ENCODE measurements at regions not wholly inside any gene's neighbourhood (a gene's known extent, or its start where the extent isn't known, plus 50 kb on each side); places are given as distances from the start of the nearest gene placed in this dataset.

GRCh38 chr5:141788296-141788970 lies 89.8 kb downstream of the PCDH1 start:
- Mint-ChIP-seq H3K4me1 (no peaks in the 10 kb centered on the region), H3K4me3 (no peak overlapping the region), H3K27ac (no peak overlapping the region), H3K27me3 (peaks cover 44% of the 10 kb centered on the region), H3K9me3 (ENCODE audit: insufficient read depth) (no peaks in the 10 kb centered on the region)
- Histone ChIP-seq H3K27ac (ENCODE audit: low read length in 2 of 2) (no peak overlapping the region), H3K4me1 (ENCODE audit: control insufficient read depth in 2 of 2, insufficient read depth in 2 of 2, low read length in 2 of 2) (no peaks in the 10 kb centered on the region), H3K36me3 (replicated peaks in 1 of 2; ENCODE audit: control extremely low read depth in 1 of 2, control insufficient read depth in 1 of 2, extremely low read depth in 1 of 2, insufficient read depth in 2 of 2, low read length in 1 of 2) (no peaks in the 10 kb centered on the region), H3K4me3 (ENCODE audit: control extremely low read depth in 1 of 5, extremely low read depth in 1 of 5, insufficient read depth in 1 of 5, low read depth in 2 of 5, low read length in 4 of 5) (no peak overlapping the region), H3K4me2 (replicated peaks; ENCODE audit: low read depth, low read length, poor library complexity, severe bottlenecking) (no peak overlapping the region), H3K79me2 (ENCODE audit: control insufficient read depth, insufficient read depth, low read length) (no peaks in the 10 kb centered on the region), H4K20me1 (ENCODE audit: control insufficient read depth, insufficient read depth, low read length, poor library complexity, severe bottlenecking) (no peaks in the 10 kb centered on the region), H2AFZ (ENCODE audit: insufficient read depth, low read depth, low read length, poor library complexity, severe bottlenecking) (no peak overlapping the region), H3K9ac (ENCODE audit: low read length) (no peak overlapping the region), H3K27me3 (replicated peaks in 1 of 4; ENCODE audit: control extremely low read depth in 1 of 4, control insufficient read depth in 3 of 4, insufficient read depth in 4 of 4, low read length in 3 of 4) (peaks cover 0 to 18% (median 0%) of the 10 kb centered on the region in 4 experiments), H3K9me3 (ENCODE audit: control extremely low read depth in 1 of 3, control insufficient read depth in 2 of 3, insufficient read depth in 1 of 3, low read length in 2 of 3) (no peaks in the 10 kb centered on the region)
- POLR2A ChIA-PET, result no interaction called here
- DNase-seq, result no peak
- 68% methylated on average over 5 of the region's 6 CpGs for WGBS (ENCODE audit: insufficient coverage)
- TF ChIP-seq EZH2 (IDR thresholded peaks at IDR 0.05; ENCODE audit: borderline replicate concordance, insufficient read depth, low read depth, low read length, poor library complexity, severe bottlenecking), result no peak
- no peak for TF ChIP-seq CTCF (IDR thresholded peaks at IDR 0.05)
- ATAC-seq (ENCODE audit: low read depth), result no peak
- CTCF ChIA-PET, result no interaction called here
- intact Hi-C loops (cut with micrococcal nuclease), result no loop called here

- Mint-ChIP-seq H3K27me3 (peaks cover 43% of the 10 kb centered on the region), H3K9me3 (ENCODE audit: insufficient read depth) (no peaks in the 10 kb centered on the region), H3K4me3 (no peak overlapping the region), H3K27ac (no peak overlapping the region), H3K4me1 (no peaks in the 10 kb centered on the region)
- Histone ChIP-seq H3K79me2 (ENCODE audit: control insufficient read depth, insufficient read depth, low read length) (no peaks in the 10 kb centered on the region), H3K9ac (ENCODE audit: low read length) (no peak overlapping the region), H3K4me2 (replicated peaks; ENCODE audit: low read depth, low read length, poor library complexity, severe bottlenecking) (no peak overlapping the region), H3K27ac (ENCODE audit: low read length in 2 of 2) (no peak overlapping the region), H2AFZ (ENCODE audit: insufficient read depth, low read depth, low read length, poor library complexity, severe bottlenecking) (no peak overlapping the region), H4K20me1 (ENCODE audit: control insufficient read depth, insufficient read depth, low read length, poor library complexity, severe bottlenecking) (no peaks in the 10 kb centered on the region), H3K27me3 (replicated peaks in 1 of 4; ENCODE audit: control extremely low read depth in 1 of 4, control insufficient read depth in 3 of 4, insufficient read depth in 4 of 4, low read length in 3 of 4) (peaks cover 0 to 18% (median 0%) of the 10 kb centered on the region in 4 experiments), H3K4me1 (ENCODE audit: control insufficient read depth in 2 of 2, insufficient read depth in 2 of 2, low read length in 2 of 2) (no peaks in the 10 kb centered on the region), H3K9me3 (ENCODE audit: control extremely low read depth in 1 of 3, control insufficient read depth in 2 of 3, insufficient read depth in 1 of 3, low read length in 2 of 3) (no peaks in the 10 kb centered on the region), H3K4me3 (ENCODE audit: control extremely low read depth in 1 of 5, extremely low read depth in 1 of 5, insufficient read depth in 1 of 5, low read depth in 2 of 5, low read length in 4 of 5) (no peak overlapping the region), H3K36me3 (replicated peaks in 1 of 2; ENCODE audit: control extremely low read depth in 1 of 2, control insufficient read depth in 1 of 2, extremely low read depth in 1 of 2, insufficient read depth in 2 of 2, low read length in 1 of 2) (no peaks in the 10 kb centered on the region)
- no peak for TF ChIP-seq EZH2 (IDR thresholded peaks at IDR 0.05; ENCODE audit: borderline replicate concordance, insufficient read depth, low read depth, low read length, poor library complexity, severe bottlenecking)
- no peak for TF ChIP-seq CTCF (IDR thresholded peaks at IDR 0.05)
- intact Hi-C loops (cut with micrococcal nuclease), result no loop called here
- ChIA-PET POLR2A (no interaction called here), CTCF (no interaction called here)
- WGBS (ENCODE audit: insufficient coverage), result 67% methylated on average over 1 of the region's 3 CpGs
- DNase-seq (no peak), ATAC-seq (ENCODE audit: low read depth) (no peak)
Measured at GRCh38 chr5:141787376-141787775, 90.8 kb downstream of the PCDH1 start.

All from B cell (primary cell).